ENCODE measurements at regions not wholly inside any gene's neighbourhood (a gene's known extent, or its start where the extent isn't known, plus 50 kb on each side); places are given as distances from the start of the nearest gene placed in this dataset.

- FAIRE-seq, result no peak
These were observed 75.8 kb downstream of the DAD1 start for GRCh38 chr14:22513066-22513812.

- FAIRE-seq, result no peak
These were observed 76.8 kb downstream of the DAD1 start for GRCh38 chr14:22512106-22512814.

GRCh38 chr14:22510527-22511110, 78.4 kb downstream of the DAD1 start:
- FAIRE-seq, result no peak

- FAIRE-seq, result no peak
These were observed 79.2 kb downstream of the DAD1 start for GRCh38 chr14:22509751-22510300.

GRCh38 chr14:22509036-22509709, 79.9 kb downstream of the DAD1 start:
- no peak for FAIRE-seq

DNA sequence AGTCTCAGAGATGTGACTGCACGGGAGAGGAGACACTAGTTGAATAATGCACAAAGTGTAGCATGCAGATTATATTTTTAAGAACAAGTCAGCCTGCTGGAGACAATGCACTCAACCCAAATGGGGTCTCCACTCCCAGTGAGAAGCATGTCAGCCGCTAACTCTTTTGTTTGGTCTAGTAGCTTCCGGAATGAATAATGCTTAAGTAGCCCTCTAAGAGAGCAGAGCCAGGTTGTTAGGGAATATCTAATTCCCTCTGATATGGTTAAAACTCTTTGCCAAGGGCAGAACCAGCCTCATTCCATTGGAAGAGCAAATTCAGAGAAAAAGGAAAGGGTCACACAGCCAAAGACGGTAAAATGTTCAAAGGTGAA, 80.4 kb downstream of the DAD1 start:
- FAIRE-seq, result no peak

GRCh38 chr14:22508150-22508457, 80.9 kb downstream of the DAD1 start:
- no peak for FAIRE-seq

- no peak for FAIRE-seq
These were observed 82.2 kb downstream of the DAD1 start for GRCh38 chr14:22506778-22507351.

DNA sequence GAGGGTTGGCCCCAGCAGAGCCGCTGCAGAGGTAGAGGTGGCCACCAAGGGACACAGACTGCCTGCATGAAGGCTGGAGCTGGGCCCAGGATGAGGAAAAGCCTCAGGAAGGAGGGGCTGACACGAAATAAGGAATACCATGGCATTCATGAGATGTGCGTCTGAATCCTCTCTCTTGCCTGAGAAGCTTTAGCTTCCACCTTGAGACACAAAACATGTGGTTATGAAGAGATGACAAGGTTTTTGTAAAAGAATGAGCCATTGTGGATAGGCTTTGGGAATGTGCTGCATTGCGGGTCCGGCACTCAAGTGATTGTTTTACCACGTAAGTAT, 82.7 kb downstream of the DAD1 start:
- no peak for FAIRE-seq

GRCh38 chr14:22505697-22506377, 83.2 kb downstream of the DAD1 start:
- no peak for FAIRE-seq

DNA sequence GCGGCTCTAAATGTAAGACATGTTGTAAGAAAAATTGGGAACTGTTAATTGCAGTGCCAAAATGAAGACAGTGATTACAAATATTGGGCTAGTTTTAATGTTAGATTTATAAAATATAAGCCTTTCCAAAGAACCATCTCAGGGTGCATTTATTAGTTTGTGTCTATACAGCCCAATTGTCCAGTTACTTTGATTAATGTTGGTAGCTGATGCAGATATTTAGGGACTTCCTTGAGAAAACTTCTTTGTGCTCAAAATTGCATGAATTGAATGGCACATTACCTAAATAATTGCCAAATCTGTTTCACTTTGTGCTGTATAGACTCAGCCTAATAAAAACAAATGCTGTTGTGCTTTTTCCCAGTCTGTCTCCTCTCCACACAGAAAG, 83.7 kb downstream of the DAD1 start:
- FAIRE-seq, result no peak

DNA sequence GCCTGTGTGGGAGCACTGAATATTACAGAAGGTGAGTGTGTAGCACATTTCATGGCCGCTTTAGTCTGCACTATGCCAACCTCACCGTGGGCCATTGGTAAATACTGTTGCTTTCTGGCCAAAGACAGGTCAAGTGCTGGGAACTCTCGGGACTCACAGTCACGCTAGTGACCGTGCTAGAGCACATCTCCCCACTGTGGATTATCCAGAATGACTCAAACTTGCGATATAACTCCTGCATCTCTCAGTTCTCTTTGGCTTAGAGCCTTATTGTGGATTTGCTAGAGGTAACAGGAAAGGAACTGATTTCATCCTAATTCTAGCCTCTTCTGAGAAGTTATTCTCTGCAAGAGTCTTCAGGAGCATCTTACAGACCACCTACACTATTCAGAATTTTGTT, 86.5 kb downstream of the DAD1 start:
- no peak for FAIRE-seq

DNA sequence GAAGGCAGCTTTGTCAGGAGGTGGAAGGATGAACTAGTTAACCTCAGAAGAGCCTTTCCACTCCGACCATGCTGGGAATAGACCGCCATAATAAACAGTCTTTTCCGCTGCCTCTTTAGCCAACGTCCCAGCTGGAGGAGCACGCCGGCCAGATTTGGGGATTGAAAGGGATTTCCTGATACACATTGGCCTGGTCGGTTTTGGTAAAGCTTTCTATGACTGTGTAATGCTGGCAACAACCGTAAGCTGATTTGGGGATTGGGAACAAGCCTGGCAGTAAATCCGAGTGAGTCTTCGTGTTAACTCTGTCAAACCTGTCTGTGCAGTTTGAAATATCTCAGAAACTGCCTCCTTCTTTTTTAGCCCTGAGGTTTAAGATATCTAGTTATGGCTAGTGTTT, 87.0 kb downstream of the DAD1 start:
- no peak for FAIRE-seq

- FAIRE-seq, result no peak
These were observed 87.9 kb downstream of the DAD1 start for GRCh38 chr14:22500954-22501726.

DNA sequence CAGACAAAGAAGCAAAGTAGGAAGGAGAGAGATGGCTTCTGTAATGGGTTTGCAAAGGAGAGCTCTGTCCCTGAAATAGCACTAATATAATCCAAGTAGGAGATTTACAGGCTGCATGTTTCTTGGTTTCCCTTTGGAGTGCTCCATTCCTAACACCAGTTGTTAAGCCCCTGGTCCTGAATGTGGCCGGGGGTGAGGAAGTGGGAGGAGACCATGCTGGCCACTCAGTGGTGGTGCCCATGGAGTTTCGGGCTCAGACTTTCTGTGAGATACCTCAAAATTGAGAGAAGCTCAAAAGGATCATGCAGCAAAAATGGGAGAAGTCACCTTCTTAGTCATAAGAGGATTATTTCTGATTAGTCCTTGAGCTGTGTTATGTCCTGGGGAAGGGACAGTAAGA, 88.5 kb downstream of the DAD1 start:
- no peak for FAIRE-seq

- no peak for FAIRE-seq
These were observed 91.3 kb downstream of the DAD1 start for GRCh38 chr14:22497671-22498093.

GRCh38 chr14:22497144-22497423, 91.9 kb downstream of the DAD1 start:
- FAIRE-seq, result no peak

DNA sequence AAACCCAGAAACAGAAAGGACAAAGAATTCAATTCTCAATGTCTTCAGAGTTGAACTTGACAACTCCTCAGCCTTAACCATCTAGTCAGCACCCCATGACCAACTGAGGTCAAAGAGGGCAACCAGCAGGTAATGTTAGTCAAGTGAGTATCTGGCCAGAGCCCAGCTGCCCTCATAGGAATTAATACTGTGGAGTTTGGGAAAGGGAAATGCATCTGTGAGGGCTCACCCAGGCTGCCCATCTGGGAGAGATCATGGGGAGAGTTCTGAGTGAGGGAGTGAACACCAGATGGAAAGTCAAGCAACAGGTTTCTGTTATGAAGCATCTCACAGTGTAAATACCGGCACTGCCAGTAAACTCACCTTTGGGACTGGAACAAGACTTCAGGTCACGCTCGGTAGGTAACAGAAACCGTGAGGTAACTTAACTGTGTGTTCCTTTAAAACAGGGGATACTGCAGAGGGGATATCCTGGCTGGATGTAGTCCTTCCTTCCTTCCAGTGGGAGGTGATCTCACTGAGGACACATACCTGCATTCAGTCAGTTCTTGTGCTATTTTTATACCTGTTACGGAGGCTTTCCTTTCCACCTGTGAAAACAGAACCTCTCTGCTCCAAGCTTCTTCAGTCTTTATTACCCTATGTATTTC, 94.4 kb downstream of the DAD1 start:
- FAIRE-seq, result no peak

DNA sequence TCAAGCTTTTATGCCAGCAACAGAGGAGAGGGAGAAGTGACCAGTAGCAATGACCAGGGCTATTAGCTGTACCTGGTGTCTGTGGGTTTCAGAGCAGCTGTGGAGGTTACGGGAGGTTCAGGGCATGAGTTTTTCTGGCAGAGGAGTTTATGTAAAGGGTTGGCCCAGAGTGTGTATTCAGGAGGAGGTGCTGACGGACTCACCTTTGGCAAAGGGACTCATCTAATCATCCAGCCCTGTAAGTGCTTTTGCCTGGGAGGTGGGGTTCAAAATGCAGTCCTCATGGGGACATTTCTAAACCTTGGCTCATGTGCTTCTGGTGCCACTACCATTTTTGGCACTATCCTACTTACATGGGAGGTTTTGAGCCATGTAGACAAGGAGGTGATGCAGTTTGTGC, 95.3 kb downstream of the DAD1 start:
- FAIRE-seq, result no peak

DNA sequence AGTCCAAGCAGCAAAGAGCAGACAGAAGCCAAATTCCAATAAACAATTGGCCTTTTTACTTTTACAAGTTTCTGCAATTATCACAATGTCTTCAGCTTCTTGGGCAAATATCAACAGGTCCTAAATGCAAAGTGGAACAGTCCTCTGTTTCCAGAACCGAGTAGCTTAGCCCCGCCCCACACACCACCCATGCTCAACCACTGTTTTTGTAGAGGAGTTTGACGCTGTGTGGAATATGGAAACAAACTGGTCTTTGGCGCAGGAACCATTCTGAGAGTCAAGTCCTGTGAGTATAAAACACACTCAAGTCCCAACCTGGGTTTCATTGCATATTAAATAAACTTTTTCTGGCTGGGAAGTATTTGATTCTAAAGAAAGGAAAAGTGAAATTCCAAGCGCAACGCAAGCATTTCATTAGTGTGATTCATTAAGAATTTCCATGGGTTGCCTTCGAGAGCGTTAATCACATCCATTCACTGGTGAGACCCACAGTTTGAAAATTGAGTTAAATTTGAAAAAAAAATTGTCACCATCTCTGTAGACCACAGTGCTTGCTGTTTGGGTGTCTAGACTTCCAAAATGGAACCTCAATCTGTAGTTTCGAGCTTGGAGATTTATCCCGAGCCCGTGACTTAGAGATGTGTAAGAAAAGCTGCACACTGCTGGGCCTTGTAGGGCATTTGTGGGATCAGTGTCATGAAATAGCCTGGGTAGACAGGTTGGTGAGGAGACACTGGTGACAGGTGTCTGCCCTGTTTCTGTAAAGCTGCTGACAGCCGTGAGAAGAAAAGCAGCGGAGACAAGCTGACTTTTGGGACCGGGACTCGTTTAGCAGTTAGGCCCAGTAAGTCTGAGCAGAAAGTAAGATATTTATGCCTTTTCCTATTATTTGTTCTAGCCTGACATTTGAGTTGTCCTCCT, 96.1 kb downstream of the DAD1 start:
- no peak for FAIRE-seq
